SK-N-DZ (cell line): ENCODE measurements at regions not wholly inside any gene's neighbourhood (a gene's known extent, or its start where the extent isn't known, plus 50 kb on each side); places are given as distances from the start of the nearest gene placed in this dataset.

Source experiments
- DNase-seq: peaks from one replicate; pipeline ENCODE4 v3.0.0-alpha.2; 2015; ENCODE audit warnings: low spot score

GRCh38 chr18:38369772-38370690 is 804.4 kb upstream of the CELF4 start:
- DNase-seq: no peak

- no peak for DNase-seq
These were observed 803.3 kb upstream of the CELF4 start for GRCh38 chr18:38368886-38369285.

GRCh38 chr18:38368246-38368645 is 802.6 kb upstream of the CELF4 start:
- no peak for DNase-seq

GRCh38 chr18:38367473-38367872 is 801.9 kb upstream of the CELF4 start:
- no peak for DNase-seq

- DNase-seq: no peak
These were observed 796.7 kb upstream of the CELF4 start for GRCh38 chr18:38362286-38362792.

- DNase-seq: peak; percentile 29
These were observed 793.4 kb upstream of the CELF4 start for GRCh38 chr18:38358805-38359657.

GRCh38 chr18:38353149-38353548 is 787.6 kb upstream of the CELF4 start:
- DNase-seq: no peak

- no peak for DNase-seq
These were observed 784.5 kb upstream of the CELF4 start for GRCh38 chr18:38350141-38350540.

GRCh38 chr18:38330573-38330972 is 765.0 kb upstream of the CELF4 start:
- DNase-seq: no peak

GRCh38 chr18:38329145-38329544 is 763.5 kb upstream of the CELF4 start:
- DNase-seq: no peak

- peak; percentile 21 for DNase-seq
These were observed 756.6 kb upstream of the CELF4 start for GRCh38 chr18:38322206-38322605.

- DNase-seq: peak; percentile 94
These were observed 755.7 kb upstream of the CELF4 start for GRCh38 chr18:38321262-38321661.

- no peak for DNase-seq
These were observed 752.8 kb upstream of the CELF4 start for GRCh38 chr18:38318416-38318815.

GRCh38 chr18:38313831-38314230 is 748.2 kb upstream of the CELF4 start:
- DNase-seq: peak; percentile 56

GRCh38 chr18:38312532-38312931 is 746.9 kb upstream of the CELF4 start:
- DNase-seq: peak; percentile 9

- no peak for DNase-seq
These were observed 745.3 kb upstream of the CELF4 start for GRCh38 chr18:38310936-38311335.

- DNase-seq: no peak
These were observed 742.3 kb upstream of the CELF4 start for GRCh38 chr18:38307914-38308313.

- no peak for DNase-seq
These were observed 740.4 kb upstream of the CELF4 start for GRCh38 chr18:38305961-38306360.

GRCh38 chr18:38301621-38302020 is 736.0 kb upstream of the CELF4 start:
- DNase-seq: no peak

GRCh38 chr18:38297910-38298309 is 732.3 kb upstream of the CELF4 start:
- DNase-seq: peak; percentile 28

GRCh38 chr18:38290229-38290628 is 724.6 kb upstream of the CELF4 start:
- DNase-seq: no peak

- DNase-seq: no peak
These were observed 719.4 kb upstream of the CELF4 start for GRCh38 chr18:38284972-38285371.
